GM19438 (cell line): ENCODE measurements at regions not wholly inside any gene's neighbourhood (a gene's known extent, or its start where the extent isn't known, plus 50 kb on each side); places are given as distances from the start of the nearest gene placed in this dataset.

Experiments used
- ATAC-seq: cut with Tn5 transposase; IDR thresholded peaks from one replicate; pipeline ENCODE4 v1.9.1; 2021; ENCODE audit warnings: low read depth; ENCODE audit not compliant: unreplicated experiment

GRCh38 chr12:93318720-93319522 is 58.8 kb upstream of the NUDT4 start:
- ATAC-seq, result no peak

- no peak for ATAC-seq
Observed at GRCh38 chr12:93319523-93320050, 58.1 kb upstream of the NUDT4 start.

- no peak for ATAC-seq
Observed at GRCh38 chr12:93322784-93323183, 54.9 kb upstream of the NUDT4 start.

GRCh38 chr12:93323625-93324329 is 53.9 kb upstream of the NUDT4 start:
- ATAC-seq, result no peak

- no peak for ATAC-seq
Observed at GRCh38 chr12:93325855-93326254, 51.9 kb upstream of the NUDT4 start.
